MCF 10A (cell line): ENCODE measurements at regions not wholly inside any gene's neighbourhood (a gene's known extent, or its start where the extent isn't known, plus 50 kb on each side); places are given as distances from the start of the nearest gene placed in this dataset.

Source experiments
- BruUV-seq: library from RNA; stranded (reverse); fragments of 400-500 nt; replicated peaks from 2 replicates; lab custom pipeline; 2021; lab: Mats Ljungman, UMichigan
- CTCF ChIA-PET: fragments of 300-600 bp; sonication (Branson Sonifier 250); formaldehyde crosslinking; extraction: SDS; loops from one replicate; lab custom pipeline; 2021; ENCODE audit warnings: antibody characterized with exemption, inconsistent platforms; lab: Yijun Ruan, JAX
- POLR2A ChIA-PET: fragments of 300-600, 350-650 bp; sonication (Branson Sonifier 250); formaldehyde crosslinking; extraction: SDS; loops from one replicate; lab custom pipeline; 2020; ENCODE audit warnings: antibody characterized with exemption, inconsistent platforms; lab: Yijun Ruan, JAX
- DNase-seq: peaks from one replicate; pipeline ENCODE4 v3.0.0-alpha.2; 2018; ENCODE audit not compliant: unreplicated experiment
- H3K27ac Mint-ChIP-seq: one replicate; pipeline ENCODE4 v1.8.0; 2022; ENCODE audit warnings: mild to moderate bottlenecking, low read depth, mixed read lengths; ENCODE audit not compliant: unreplicated experiment
- H3K27me3 Mint-ChIP-seq: one replicate; pipeline ENCODE4 v1.8.0; 2022; ENCODE audit warnings: mixed read lengths; ENCODE audit not compliant: insufficient read depth, unreplicated experiment
- H3K36me3 Mint-ChIP-seq: one replicate; pipeline ENCODE4 v1.8.0; 2022; ENCODE audit warnings: mild to moderate bottlenecking, moderate library complexity, mixed read lengths; ENCODE audit not compliant: insufficient read depth, unreplicated experiment
- H3K4me1 Mint-ChIP-seq: one replicate; pipeline ENCODE4 v1.8.0; 2022; ENCODE audit warnings: mixed read lengths; ENCODE audit not compliant: insufficient read depth, unreplicated experiment
- H3K4me3 Mint-ChIP-seq: one replicate; pipeline ENCODE4 v1.8.0; 2022; ENCODE audit warnings: mild to moderate bottlenecking, moderate library complexity, mixed read lengths; ENCODE audit not compliant: unreplicated experiment
- H3K9me3 Mint-ChIP-seq: one replicate; pipeline ENCODE4 v1.8.0; 2022; ENCODE audit warnings: mixed read lengths; ENCODE audit not compliant: unreplicated experiment
- CTCF ChIP-seq: fragments of 200-600 bp; IDR thresholded peaks from one replicate; pipeline ENCODE4 v1.8.0; 2022; ENCODE audit warnings: antibody characterized with exemption, mild to moderate bottlenecking; ENCODE audit not compliant: unreplicated experiment
- intact Hi-C: fragments of 100-400 bp; cut with micrococcal nuclease; formaldehyde crosslinking; loops from 2 replicates; pipeline ENCODE4 v1.14.1; 2022

DNA sequence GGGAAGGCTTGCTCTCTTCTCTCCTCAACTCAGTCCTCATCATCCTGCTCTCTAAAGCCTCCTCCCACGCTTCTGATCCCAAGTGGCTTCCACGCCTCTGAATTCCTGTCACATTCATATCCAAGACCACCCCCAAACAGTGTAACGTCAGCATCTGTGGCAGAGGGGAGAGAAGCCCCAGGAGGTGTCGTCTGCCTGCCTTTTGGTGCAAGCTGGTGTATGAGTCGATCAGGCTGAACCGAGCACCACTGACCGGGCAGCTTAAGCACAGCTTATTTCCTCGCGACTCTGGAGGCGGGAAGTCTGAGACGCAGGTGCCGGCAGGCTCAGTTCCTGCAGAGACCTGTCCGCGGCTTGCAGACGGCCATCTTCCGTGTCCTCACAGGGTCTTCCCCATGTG, 123.8 kb upstream of the RAB4A start:
- ChIA-PET POLR2A (interaction anchor here (0.6 to 1.3 kb wide), 3 partner anchors 9 to 84 kb away, joined by 3 to 7 read pairs (median 5); no protein-coding TSS in a partner anchor), CTCF (interaction anchor here (0.5 to 1.7 kb wide), 4 partner anchors 9 to 483 kb away, joined by 3 to 4 read pairs (median 4); no protein-coding TSS in a partner anchor)
- no TSS peak for BruUV-seq
- Mint-ChIP-seq H3K36me3 (no peaks in the 10 kb centered on the region), H3K4me1 (peaks cover 6% of the 10 kb centered on the region), H3K4me3 (no peak overlapping the region), H3K27ac (no peak overlapping the region), H3K27me3 (no peaks in the 10 kb centered on the region), H3K9me3 (no peaks in the 10 kb centered on the region)
- intact Hi-C loops, result no loop called here
- peak; percentile 35 for DNase-seq
- no peak for TF ChIP-seq CTCF

GRCh38 chr1:229148041-229148671, 122.8 kb upstream of the RAB4A start:
- Mint-ChIP-seq H3K27ac (no peak overlapping the region), H3K4me1 (peaks cover 6% of the 10 kb centered on the region), H3K9me3 (no peaks in the 10 kb centered on the region), H3K36me3 (no peaks in the 10 kb centered on the region), H3K27me3 (no peaks in the 10 kb centered on the region), H3K4me3 (no peak overlapping the region)
- DNase-seq, result no peak
- no peak for TF ChIP-seq CTCF
- POLR2A ChIA-PET, result interaction anchor here (0.6 to 0.7 kb wide), 3 partner anchors 89 to 368 kb away, joined by 3 read pairs; no protein-coding TSS in a partner anchor
- CTCF ChIA-PET, result no interaction called here
- BruUV-seq, result no TSS peak
- intact Hi-C loops, result no loop called here

- no peaks in the 10 kb centered on the region for H3K36me3 Mint-ChIP-seq
- TF ChIP-seq CTCF, result no peak
- ChIA-PET POLR2A (no interaction called here), CTCF (no interaction called here)
- H3K4me3 Mint-ChIP-seq, result no peak overlapping the region
- intact Hi-C loops, result no loop called here
- BruUV-seq, result no TSS peak
- H3K27me3 Mint-ChIP-seq, result no peaks in the 10 kb centered on the region
- no peak overlapping the region for H3K27ac Mint-ChIP-seq
- H3K9me3 Mint-ChIP-seq, result no peaks in the 10 kb centered on the region
- H3K4me1 Mint-ChIP-seq, result peaks cover 6% of the 10 kb centered on the region
- DNase-seq, result no peak
Measured at GRCh38 chr1:229148743-229149142, 122.2 kb upstream of the RAB4A start.

DNA sequence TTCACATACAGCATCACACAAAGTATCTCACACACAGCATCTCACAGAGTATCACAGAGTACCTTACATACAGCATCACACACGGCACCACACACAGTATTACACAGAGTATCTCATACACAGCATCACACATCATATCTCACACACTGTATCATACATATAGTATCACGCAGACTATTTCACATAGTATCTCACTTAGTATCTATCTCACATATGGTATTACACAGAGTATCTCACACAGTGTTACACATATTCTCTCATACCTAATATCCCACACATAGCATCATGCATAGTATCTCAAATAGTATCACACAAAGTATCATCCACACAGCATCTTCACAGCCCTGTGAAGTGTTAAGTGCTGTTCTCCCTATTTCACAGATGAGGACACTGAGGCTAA, 121.5 kb upstream of the RAB4A start:
- no peak for DNase-seq
- no TSS peak for BruUV-seq
- H3K4me1 Mint-ChIP-seq, result peaks cover 6% of the 10 kb centered on the region
- intact Hi-C loops, result no loop called here
- ChIA-PET CTCF (no interaction called here), POLR2A (interaction anchor here (0.6 kb wide), 1 partner anchor 42 kb away, joined by 3 read pairs; no protein-coding TSS in a partner anchor)
- H3K27me3 Mint-ChIP-seq, result no peaks in the 10 kb centered on the region
- no peaks in the 10 kb centered on the region for H3K36me3 Mint-ChIP-seq
- H3K27ac Mint-ChIP-seq, result no peak overlapping the region
- H3K4me3 Mint-ChIP-seq, result no peak overlapping the region
- H3K9me3 Mint-ChIP-seq, result no peaks in the 10 kb centered on the region
- no peak for TF ChIP-seq CTCF
